Psoas muscle (tissue), 7 donors: ENCODE measurements at regions not wholly inside any gene's neighbourhood (a gene's known extent, or its start where the extent isn't known, plus 50 kb on each side); places are given as distances from the start of the nearest gene placed in this dataset.

ENCODE experiments used
- ATAC-seq, 4 donors: fragments of 200-7000 bp; cut with Tn5 transposase; one replicate each; pipeline ENCODE4 v1.9.1; 2020; ENCODE audit warnings: moderate library complexity in 3 of 4, mild to moderate bottlenecking in 2 of 4
- DNase-seq, 2 donors: peaks; one replicate each; pipeline ENCODE4 v3.0.0-alpha.2; 2020
- H3K27ac ChIP-seq: fragments of 200-600 bp; one replicate; pipeline ENCODE4 v1.8.0; 2022
- H3K27me3 ChIP-seq, 3 donors: fragments of 200-600 bp in 1 of 3; one replicate each; pipeline versions ENCODE4 v1.6.1 to v1.8.0; 2013 to 2022; ENCODE audit warnings: low read length in 2 of 3, mild to moderate bottlenecking in 2 of 3, moderate library complexity in 1 of 3; ENCODE audit not compliant: insufficient read depth in 3 of 3
- H3K36me3 ChIP-seq, 2 donors: fragments of 200-600 bp in 1 of 2; one replicate each; pipeline versions ENCODE4 v1.6.1 to v1.8.0; 2013 to 2022; ENCODE audit warnings: low read depth in 1 of 2, mild to moderate bottlenecking in 1 of 2, moderate library complexity in 1 of 2; ENCODE audit not compliant: insufficient read depth in 1 of 2
- H3K4me1 ChIP-seq: fragments of 200-600 bp; one replicate; pipeline ENCODE4 v1.8.0; 2022
- H3K4me3 ChIP-seq: fragments of 200-600 bp; one replicate; pipeline ENCODE4 v1.8.0; 2022; ENCODE audit warnings: mild to moderate bottlenecking
- H3K9me3 ChIP-seq: fragments of 200-600 bp; one replicate; pipeline ENCODE4 v1.8.0; 2022
- CTCF ChIP-seq: fragments of 200-600 bp; IDR thresholded peaks from one replicate; pipeline ENCODE4 v1.8.0; 2022; ENCODE audit warnings: antibody characterized with exemption
- WGBS, 3 donors: extraction: QIAGEN DNeasy Blood & Tissue Kit; methylation state at CpG; one replicate each; pipeline versions ENCODE4 v1.1.6 to v1.1.7; 2013; 5-methylcytosine and 5-hydroxymethylcytosine counted together
- intact Hi-C, 2 donors: fragments of 100-400 bp; cut with DNase I; formaldehyde crosslinking; loops; one replicate each; pipeline versions ENCODE4 v1.11.0 to v1.14.2; 2022
- donor health status: healthy with polysubstance abuse.
- donor health status: DM: no; HTN: no; CAD: no; lungs with moderate emphysema.
- donor health status: Bipolar disorder and iron deficiency.
- donor health status: healthy.
- donor health status: DM: yes; HTN: yes; CAD: no.
- donor health status: DM: no; HTN: no; CAD: no.
- donor health status: DM: yes; HTN: yes; CAD: no.

- ATAC-seq (no peak), DNase-seq (no peak)
- Histone ChIP-seq H3K4me3 (no peak overlapping the region), H3K27ac (no peak overlapping the region), H3K27me3 (no peaks in the 10 kb centered on the region), H3K36me3 (no peaks in the 10 kb centered on the region), H3K9me3 (no peaks in the 10 kb centered on the region), H3K4me1 (no peaks in the 10 kb centered on the region)
- no peak for TF ChIP-seq CTCF
- intact Hi-C loops: no loop called here
- WGBS, 3 donors: 85 to 87% (median 87%) methylated on average over 13 of the region's 13 CpGs
These were observed 124.5 kb downstream of the CXCL12 start for GRCh38 chr10:44260286-44260928.

- intact Hi-C loops: no loop called here
- Histone ChIP-seq H3K4me1 (no peaks in the 10 kb centered on the region), H3K27ac (no peak overlapping the region), H3K9me3 (no peaks in the 10 kb centered on the region), H3K4me3 (no peak overlapping the region), H3K36me3 (no peaks in the 10 kb centered on the region), H3K27me3 (no peaks in the 10 kb centered on the region)
- DNase-seq: no peak
- no peak for TF ChIP-seq CTCF
- ATAC-seq: no peak
- 78 to 84% (median 84%) methylated on average over 7 of the region's 7 CpGs for WGBS, 3 donors
These were observed 125.6 kb downstream of the CXCL12 start for GRCh38 chr10:44259090-44259874.

GRCh38 chr10:44258460-44259089, 126.3 kb downstream of the CXCL12 start:
- ATAC-seq (no peak), DNase-seq (no peak)
- WGBS, 3 donors: 77 to 86% (median 84%) methylated on average over 4 of the region's 4 CpGs
- H3K4me1 ChIP-seq: no peaks in the 10 kb centered on the region
- H3K9me3 ChIP-seq: no peaks in the 10 kb centered on the region
- intact Hi-C loops: no loop called here
- H3K36me3 ChIP-seq: no peaks in the 10 kb centered on the region
- TF ChIP-seq CTCF: no peak
- no peak overlapping the region for H3K27ac ChIP-seq
- H3K27me3 ChIP-seq: no peaks in the 10 kb centered on the region
- H3K4me3 ChIP-seq: no peak overlapping the region

GRCh38 chr10:44258019-44258418, 126.9 kb downstream of the CXCL12 start:
- H3K9me3 ChIP-seq: no peaks in the 10 kb centered on the region
- no peak for DNase-seq
- no peak overlapping the region for H3K4me3 ChIP-seq
- no peaks in the 10 kb centered on the region for H3K36me3 ChIP-seq
- no peaks in the 10 kb centered on the region for H3K27me3 ChIP-seq
- H3K27ac ChIP-seq: no peak overlapping the region
- intact Hi-C loops: no loop called here
- WGBS, 3 donors: 81 to 83% (median 81%) methylated on average over 3 of the region's 3 CpGs
- H3K4me1 ChIP-seq: no peaks in the 10 kb centered on the region
- no peak for ATAC-seq
- no peak for TF ChIP-seq CTCF
